ENCODE measurements at regions not wholly inside any gene's neighbourhood (a gene's known extent, or its start where the extent isn't known, plus 50 kb on each side); places are given as distances from the start of the nearest gene placed in this dataset.

DNA sequence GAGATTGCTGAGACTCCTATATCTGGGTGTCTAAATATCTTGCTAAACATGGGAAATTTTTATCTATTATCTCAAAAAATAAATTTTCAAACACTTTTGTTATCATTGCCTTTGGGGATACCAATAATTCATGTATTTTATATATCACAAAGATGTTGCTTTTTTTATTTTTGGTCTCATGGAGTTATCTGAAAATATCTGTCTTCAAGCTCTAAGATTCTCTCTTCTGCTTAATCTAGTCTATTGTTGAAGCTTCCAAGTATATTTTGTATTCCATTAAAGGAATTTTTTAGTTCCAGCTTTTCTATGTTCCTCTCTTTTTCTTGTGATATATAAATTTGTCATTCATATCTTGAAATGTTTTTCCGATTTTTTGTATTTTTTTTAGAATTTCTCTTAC lies 812.0 kb downstream of the DACH1 start:
- no peak for TF ChIP-seq POLR2AphosphoS5 (IDR thresholded peaks at IDR 0.05; ENCODE audit: low read depth, low read length)
- no peak for TF ChIP-seq POLR2A (IDR thresholded peaks at IDR 0.05; ENCODE audit: low read depth, low read length)
- TF ChIP-seq TAF1 (IDR thresholded peaks at IDR 0.05; ENCODE audit: borderline replicate concordance, low read depth, low read length) = no peak
